LHCN-M2 (cell line): ENCODE measurements at regions not wholly inside any gene's neighbourhood (a gene's known extent, or its start where the extent isn't known, plus 50 kb on each side); places are given as distances from the start of the nearest gene placed in this dataset.
"Not testable (repeated sequence)": the region's sequence is repeated elsewhere in the genome, so short reads cannot be mapped to it uniquely, and the experiment has no call there.

ENCODE experiments used
- DNase-seq: peaks from one replicate; pipeline ENCODE4 v3.0.0-alpha.2; 2012; ENCODE audit warnings: low read depth

- DNase-seq = no peak
Observed at GRCh38 chr3:110869736-110870135, 201.9 kb upstream of the NECTIN3 start.

GRCh38 chr3:110871869-110872268 is 199.7 kb upstream of the NECTIN3 start:
- no peak for DNase-seq

- no peak for DNase-seq
Observed at GRCh38 chr3:110878692-110879091, 192.9 kb upstream of the NECTIN3 start.

- peak; percentile 52 for DNase-seq
Observed at GRCh38 chr3:110881069-110881468, 190.5 kb upstream of the NECTIN3 start.

GRCh38 chr3:110886222-110886893 is 185.3 kb upstream of the NECTIN3 start:
- DNase-seq = no peak

GRCh38 chr3:110887176-110887575 is 184.4 kb upstream of the NECTIN3 start:
- no peak for DNase-seq

- not testable (repeated sequence) for DNase-seq
Observed at GRCh38 chr3:110888625-110889375, 182.8 kb upstream of the NECTIN3 start.

GRCh38 chr3:110889376-110889699 is 182.3 kb upstream of the NECTIN3 start:
- not testable (repeated sequence) for DNase-seq

- no peak for DNase-seq
Observed at GRCh38 chr3:110894574-110894973, 177.0 kb upstream of the NECTIN3 start.

GRCh38 chr3:110895054-110895453 is 176.6 kb upstream of the NECTIN3 start:
- DNase-seq = no peak

- DNase-seq = no peak
Observed at GRCh38 chr3:110897046-110897445, 174.6 kb upstream of the NECTIN3 start.

GRCh38 chr3:110900576-110900975 is 171.0 kb upstream of the NECTIN3 start:
- peak; percentile 57 for DNase-seq

GRCh38 chr3:110901536-110901935 is 170.1 kb upstream of the NECTIN3 start:
- DNase-seq = no peak

GRCh38 chr3:110902453-110903085 is 169.0 kb upstream of the NECTIN3 start:
- DNase-seq = no peak

- DNase-seq = no peak
Observed at GRCh38 chr3:110903771-110904519, 167.7 kb upstream of the NECTIN3 start.

GRCh38 chr3:110904520-110904890 is 167.1 kb upstream of the NECTIN3 start:
- DNase-seq = no peak

- DNase-seq = no peak
Observed at GRCh38 chr3:110905121-110905520, 166.5 kb upstream of the NECTIN3 start.

- no peak for DNase-seq
Observed at GRCh38 chr3:110909839-110910238, 161.8 kb upstream of the NECTIN3 start.

- no peak for DNase-seq
Observed at GRCh38 chr3:110910346-110910955, 161.2 kb upstream of the NECTIN3 start.

- DNase-seq = no peak
Observed at GRCh38 chr3:110918963-110919362, 152.7 kb upstream of the NECTIN3 start.

GRCh38 chr3:110925798-110926197 is 145.8 kb upstream of the NECTIN3 start:
- peak; percentile 14 for DNase-seq
